GM18517 (cell line): ENCODE measurements at regions not wholly inside any gene's neighbourhood (a gene's known extent, or its start where the extent isn't known, plus 50 kb on each side); places are given as distances from the start of the nearest gene placed in this dataset.

Experiments used
- ATAC-seq: cut with Tn5 transposase; IDR thresholded peaks from one replicate; pipeline ENCODE4 v1.9.1; 2021; ENCODE audit warnings: mild to moderate bottlenecking, moderate library complexity; ENCODE audit not compliant: unreplicated experiment

DNA sequence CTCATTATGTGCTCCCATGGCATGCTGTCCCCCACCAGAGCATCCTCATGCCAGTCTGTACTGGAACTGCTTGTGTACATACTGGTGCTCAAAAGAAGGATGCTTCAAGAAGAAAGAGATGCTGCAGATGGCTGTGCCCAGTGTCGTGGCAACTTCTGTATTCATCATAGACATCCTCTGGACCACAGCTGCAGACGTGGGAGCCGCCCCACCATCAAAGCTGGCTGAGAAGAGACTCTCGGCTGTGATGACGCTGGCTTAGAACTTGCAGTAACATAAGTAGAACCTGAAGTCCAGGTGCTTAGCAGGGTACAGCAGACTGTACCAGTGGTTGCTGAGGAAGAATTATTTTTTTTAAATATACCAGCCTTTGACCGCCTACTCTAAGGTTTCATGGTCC is 112.6 kb upstream of the ARHGAP5 start:
- no peak for ATAC-seq

DNA sequence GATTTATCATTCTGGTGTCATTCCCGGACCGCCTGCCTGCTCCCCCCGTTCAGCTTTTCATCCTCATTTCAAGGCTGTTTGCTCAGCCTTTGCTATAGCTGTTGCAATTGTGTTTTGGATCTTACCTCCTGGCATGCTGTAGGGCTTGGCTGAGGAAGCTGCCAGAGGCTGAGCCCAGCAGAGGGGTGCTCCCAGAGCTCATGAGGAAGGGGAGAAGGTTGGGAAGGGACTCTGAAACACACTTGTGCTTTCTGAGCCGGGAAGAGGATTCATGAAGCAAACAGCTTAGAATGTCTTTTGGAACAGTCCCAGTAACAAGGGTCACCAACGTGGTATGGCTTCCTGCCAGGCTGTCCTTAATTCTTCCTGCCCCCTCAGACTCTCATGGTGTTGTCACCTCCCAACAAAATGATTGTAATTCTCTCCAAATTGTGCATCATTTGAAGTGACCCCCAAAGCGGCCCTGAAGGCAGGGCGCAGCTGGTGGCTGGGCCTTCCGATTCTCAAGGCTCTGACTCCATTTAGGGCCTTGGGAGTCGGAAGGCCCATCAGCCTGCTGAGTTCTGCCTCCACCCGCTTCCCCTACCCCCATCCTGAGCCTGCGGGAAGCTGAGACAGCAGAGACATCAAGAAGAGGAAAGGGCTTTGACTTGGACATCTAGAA is 111.9 kb upstream of the ARHGAP5 start:
- no peak for ATAC-seq

DNA sequence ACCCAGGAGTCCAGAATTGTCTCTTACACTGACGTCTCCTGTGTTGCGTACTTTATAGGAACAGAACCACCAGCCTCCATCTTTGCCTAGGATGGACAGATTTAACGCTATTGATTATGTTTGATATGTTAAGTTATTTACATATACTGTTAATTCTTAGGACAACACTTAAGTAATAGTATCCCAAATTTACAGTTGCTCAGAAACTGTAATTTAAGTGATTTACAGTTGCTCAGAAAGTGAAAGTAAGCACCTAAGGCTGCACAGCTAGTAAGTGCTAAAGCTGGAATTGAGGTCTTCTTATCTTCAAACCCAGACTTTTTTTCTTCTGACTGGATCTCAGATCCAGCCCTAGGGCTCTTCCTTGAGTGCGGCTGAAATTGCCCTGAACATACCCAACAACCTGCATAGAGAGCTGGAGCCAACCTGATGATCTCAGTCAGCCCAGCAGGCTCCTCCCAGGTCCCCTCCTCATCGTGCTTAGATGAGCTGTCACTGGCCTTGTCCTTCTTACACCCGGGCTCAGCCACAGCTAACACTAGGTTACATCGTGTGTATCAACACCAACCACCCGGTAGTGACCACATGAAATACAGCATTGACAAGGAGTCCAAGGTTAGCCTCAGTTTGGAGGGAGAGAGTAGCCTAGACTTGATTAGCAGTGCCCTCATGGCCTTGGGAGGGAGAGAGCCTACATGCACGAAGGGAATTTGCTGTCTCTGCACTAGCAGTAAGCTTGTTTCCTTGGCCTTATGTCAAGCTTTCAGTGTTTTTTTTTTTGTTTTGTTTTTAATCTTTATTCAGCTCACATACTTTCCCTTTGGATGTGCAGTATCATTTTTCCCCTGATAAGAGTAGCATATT is 111.1 kb upstream of the ARHGAP5 start:
- no peak for ATAC-seq

DNA sequence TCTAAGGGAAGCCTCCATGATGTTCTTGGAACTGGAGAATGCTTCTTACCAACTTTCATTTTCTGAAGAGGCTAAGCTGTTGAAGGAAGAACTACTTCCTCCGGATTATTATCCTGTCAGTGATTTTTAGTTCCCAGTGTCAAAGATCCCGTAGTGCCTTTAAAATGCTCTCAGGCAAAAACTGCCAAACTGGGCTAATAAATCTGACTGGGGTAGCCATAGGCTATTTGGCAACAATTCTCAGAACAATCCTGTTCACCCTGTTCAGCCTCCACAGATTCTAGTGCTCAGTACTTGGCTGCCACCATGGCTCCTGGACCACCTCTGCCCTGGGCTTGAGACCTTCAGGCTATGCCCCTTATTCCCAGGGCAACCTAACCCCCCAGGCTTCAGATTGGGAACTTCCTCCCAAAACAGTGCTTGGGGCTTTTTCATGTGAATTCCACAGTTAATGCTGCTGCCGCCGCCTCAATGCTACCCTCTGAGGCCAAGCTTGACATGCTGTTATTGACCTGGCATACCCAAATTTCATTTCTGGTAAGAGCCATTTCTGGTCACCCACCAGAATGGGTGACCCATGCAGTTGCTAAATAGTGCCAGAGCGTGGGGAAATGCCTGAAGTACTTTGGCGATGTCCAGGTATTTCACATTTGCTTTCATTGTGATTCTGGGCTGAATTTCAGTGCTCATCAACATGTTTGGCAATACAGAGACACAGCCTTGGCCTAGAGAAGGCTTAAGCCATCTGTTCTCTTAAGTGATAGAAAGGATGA is 110.0 kb upstream of the ARHGAP5 start:
- ATAC-seq, result no peak

DNA sequence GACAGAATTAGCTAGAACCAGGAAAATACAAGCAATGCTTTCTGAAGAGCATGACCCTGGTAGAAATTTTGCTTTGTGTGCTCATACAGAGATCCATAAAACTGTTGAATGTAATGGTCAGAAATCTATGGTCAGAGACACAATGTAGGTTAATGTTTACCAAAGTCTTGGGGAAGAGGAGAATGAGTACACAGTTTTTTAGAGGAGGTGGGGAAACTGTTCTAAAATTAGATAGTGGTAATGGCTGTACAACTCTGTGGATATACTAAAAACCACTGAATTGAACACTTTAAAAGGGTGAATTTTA is 109.5 kb upstream of the ARHGAP5 start:
- no peak for ATAC-seq

DNA sequence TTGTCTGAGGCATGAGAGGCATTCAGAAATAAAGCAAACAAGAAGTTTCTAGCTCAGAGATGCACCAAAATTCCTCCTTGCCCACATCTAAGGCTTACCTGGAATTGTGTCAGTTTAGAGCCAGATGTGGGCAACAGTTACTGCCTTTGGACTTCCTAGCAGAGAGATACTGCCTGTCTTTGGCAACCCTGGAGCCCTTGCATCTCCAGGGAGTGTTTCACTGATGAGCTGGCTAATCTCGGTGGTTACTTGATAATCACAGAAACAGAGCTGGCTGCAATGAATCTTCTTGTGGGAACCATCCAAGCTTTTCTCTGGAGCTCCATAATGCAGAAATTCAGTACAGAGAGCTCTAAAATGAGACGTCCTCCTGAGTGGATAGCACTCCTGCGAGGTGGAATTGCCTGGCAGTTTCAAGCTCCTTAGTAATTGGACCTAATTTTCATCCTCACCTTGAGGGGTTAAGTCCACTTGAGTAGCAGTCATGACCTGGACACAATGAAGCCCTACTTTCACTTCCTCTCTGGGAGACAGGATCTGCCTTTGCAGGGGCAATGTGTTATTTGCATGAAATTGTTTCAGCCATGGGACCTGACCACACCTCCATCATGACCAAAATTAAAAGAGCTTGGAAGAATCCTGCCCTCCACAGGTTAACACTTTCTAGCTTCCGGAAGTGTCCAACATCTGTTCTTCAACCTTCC is 108.8 kb upstream of the ARHGAP5 start:
- no peak for ATAC-seq

DNA sequence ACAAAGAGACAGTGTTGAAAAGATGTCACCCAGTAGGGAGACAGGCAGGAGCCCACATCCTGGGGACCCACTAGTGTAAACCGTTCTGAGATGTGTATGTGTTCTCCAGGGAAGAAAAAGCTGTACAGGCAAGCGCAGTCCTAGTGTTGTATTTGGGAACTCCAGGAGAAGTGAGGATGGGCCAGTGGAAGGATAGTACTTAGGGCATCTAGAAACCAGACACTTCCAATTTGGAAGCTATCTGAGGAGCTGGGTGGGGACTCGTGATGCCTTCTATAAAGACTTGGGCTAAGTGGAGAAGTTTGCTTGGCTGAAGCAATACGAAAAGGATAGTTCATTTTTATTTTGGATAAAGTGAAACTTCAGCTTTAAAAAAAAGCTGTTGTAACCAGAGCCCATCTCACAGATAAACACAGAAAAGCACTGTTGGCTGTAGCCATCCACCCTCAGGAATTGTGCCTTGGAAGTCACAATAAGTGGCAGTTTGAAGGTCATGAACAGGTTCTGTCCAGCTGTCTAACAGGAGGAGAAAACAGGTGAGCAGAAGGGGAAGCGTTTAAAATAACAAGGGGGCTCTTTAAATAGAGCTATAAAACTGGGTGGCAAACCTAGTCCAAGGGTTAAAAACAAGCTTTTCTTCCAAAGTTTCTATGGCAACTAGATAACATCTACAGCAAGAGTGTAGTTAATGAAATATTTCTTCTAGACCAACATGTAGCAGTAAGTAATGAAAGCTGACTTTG is 108.0 kb upstream of the ARHGAP5 start:
- ATAC-seq, result no peak

DNA sequence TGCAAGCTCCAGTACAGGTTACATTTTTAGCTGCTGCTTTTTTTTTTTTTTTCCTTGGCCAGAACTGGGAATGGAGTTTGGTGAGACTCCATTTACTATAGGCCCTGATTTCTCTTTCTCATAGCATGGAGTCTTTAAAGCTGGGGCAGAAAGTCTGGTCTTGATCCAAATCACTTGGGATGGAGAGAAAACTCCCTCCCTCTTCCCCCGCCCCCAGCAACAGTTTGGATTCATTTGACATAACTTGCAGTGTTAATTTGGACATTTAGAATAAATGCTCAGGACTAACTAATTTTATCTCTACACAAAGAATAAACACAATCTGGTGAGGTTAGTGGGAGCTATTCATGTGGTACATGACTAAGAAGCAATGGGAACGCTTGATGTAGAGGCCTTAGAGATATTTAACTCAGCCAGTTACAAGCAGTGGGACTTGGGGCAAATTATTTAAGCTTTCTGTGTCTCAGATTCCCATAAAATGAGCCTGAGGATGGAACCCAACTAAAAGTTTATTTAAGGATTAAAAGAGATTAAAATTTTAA is 107.3 kb upstream of the ARHGAP5 start:
- ATAC-seq, result no peak

DNA sequence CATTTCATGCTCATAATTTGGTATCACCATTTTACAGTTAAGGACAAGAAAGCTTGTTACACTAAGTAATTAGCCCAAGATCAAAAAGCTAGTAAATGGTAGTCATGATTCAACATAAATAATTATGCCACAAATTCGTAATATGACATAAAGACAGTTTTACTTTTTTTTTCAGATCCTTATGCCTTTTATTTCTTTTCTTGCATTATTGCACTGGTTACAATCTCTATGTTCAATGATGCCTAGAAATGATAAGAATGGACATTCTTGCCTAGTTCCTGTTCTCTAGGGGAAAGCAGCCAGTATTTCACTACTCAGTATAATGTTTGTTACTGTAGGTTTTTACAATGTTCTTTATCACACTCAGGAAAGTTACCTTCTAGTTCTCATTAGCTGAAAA is 106.4 kb upstream of the ARHGAP5 start:
- ATAC-seq, result no peak

DNA sequence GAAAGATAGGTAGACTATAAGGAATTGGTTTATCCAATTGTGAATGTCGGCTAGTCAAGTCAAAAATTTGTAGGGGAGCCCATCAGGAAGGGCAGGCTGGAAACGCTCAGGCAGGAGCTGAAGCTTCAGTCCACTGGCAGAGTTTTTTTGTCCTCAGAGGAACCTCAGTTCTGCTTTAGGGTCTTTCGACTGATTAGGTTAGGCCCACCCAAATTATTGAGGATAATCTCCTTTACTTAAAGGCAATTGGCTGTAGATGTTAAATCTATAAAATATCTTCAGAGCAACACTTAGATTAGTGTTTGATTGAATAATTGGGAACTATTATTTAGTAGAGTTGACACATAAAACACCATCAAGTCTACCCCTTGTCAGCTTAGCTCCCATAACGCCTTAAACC is 105.5 kb upstream of the ARHGAP5 start:
- ATAC-seq, result no peak

DNA sequence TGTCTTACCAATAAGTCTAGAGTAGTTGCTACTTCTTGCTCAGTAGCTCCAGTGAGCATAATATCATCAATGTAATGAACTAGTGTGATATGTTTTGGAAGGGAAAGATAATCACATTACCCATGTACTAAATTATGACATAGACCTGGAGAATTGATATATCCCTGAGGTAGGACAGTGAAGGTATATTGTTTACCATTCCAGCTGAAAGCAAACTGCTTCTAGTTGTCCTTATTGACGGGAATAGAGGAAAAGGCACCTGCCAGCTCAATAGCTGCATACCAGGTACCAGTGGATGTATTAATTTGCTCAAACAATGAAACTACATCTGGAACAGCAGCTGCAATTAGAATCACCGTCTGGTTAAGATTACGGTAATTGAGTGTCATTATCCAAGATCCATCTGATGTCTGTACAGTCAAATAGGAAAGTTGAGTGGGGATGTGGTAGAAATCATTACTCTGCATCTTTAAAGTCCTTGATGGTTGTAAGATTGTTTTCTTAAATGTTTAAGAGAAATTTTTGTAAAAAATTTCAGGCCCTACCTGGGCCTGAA is 100.0 kb upstream of the ARHGAP5 start:
- ATAC-seq, result no peak

DNA sequence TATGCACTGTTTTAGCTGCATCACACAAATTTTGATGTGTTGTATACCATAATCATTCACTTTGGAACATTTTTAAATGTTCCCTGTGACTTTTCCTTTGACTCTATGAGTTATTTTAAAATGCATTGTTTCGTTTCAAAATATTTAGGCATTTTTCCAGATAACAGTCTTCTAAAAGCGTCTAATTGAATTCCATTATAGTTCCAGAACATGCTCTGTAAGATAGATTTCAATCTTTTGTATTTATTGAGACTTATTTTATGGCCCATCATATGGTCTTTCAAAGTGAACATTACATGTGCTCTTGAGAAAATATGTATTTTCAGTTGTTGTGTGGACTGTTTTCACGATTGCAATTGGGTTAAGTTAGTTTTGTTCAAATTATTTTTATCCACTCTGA is 98.7 kb upstream of the ARHGAP5 start:
- ATAC-seq, result no peak

DNA sequence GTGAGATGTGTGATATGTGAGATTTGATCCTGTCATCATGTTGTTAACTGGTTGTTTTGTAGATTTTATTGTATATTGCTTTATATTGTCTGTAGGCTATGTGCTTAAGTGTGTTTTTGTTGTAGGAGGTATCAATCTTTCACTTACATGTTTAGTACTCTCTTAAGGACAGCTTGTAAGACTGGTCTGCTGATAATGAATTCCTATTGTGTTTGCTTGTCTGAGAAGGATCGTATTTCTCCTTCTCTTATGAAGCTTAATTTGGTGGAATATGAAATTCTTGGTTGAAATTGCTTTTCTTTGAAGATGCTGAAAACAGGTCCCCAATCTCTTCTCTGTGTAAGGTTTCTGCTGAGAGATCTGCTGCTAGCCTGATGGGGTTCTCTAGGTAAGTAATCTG is 94.5 kb upstream of the ARHGAP5 start:
- no peak for ATAC-seq

DNA sequence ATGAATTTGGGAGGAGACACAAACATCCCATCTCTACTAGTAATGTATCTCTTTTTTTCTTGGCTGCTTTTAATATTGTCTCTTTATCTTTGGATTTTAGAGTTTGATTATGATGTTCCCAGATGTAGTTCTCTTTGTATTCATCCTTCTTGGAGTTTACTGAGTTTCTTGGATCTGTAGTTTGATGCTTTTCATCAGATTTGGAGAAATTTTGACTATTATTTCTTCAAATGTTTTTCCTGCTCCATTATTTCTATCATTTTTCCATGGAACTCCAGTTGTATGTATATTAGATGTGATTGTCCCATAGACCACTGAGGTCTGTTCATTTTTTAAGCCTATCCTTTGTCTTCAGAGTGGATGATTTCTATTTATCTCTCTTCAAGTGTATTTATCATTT is 90.7 kb upstream of the ARHGAP5 start:
- ATAC-seq, result no peak

DNA sequence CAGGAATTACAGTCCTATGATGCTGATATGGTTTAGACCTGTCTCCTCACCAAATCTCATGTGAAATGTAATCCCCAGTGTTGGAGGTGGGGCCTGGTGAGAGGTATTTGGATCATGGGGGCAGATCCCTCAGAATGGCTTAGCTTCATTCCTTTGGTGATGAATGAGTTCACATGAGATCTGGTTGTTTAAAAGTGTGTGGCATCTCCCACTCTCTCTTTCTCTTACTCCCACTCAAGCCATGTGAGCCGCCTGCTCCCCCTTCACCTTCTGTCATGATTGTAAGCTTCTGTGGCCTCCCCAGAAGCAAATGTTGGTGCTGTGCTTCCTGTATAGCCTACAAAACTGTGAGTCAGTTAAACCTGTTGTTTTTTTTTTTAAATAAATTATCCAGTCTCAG is 89.4 kb upstream of the ARHGAP5 start:
- ATAC-seq, result no peak

DNA sequence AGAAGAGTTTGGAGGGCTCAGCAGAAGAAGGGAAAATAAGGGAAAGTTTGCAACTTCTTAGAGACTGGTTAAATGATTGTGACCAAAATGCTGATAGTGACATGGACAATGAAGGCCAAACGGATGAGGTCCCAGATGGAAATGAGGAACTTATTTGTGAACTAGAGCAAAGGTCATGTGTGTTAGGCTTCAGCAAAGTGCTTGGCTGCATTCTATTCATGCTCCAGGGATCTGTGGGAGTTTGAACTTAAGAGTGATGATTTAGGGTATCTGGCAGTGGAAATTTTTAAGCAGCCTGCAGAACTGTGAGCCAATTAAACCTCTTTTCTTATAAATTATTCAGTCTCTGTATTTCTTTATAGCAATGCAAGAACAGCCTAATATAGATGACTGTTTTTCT is 88.9 kb upstream of the ARHGAP5 start:
- no peak for ATAC-seq

DNA sequence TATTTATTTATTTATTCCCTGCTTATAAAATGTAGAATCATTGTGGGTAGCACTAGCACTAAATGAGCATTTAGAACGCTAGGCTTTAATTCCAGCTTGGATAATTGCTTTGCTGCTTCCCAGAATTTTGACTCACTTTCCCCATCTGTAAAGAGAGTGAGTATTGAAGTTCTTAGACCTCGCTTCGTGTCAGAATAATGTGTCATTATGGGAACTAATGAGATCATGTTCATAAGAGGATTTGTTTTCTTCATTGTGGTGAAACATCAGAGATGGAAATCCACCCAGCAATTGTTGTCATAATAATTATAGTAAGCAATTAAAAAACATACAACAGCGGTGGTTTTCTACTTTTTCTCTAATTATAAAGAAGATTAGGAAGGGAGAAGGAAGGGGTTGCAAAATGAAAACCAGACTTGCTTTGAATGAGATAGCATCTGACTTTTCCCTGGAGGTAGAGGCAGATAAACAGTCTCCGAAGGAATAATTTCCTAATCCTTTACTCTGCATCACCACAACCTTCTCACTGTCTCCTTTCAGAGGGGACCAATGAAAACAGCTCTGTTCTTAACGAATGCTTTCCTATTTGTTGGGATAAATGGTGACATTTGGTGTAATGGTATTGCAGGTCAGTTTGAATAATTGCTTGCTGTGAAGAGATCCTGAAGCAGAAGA is 86.8 kb upstream of the ARHGAP5 start:
- ATAC-seq, result no peak

DNA sequence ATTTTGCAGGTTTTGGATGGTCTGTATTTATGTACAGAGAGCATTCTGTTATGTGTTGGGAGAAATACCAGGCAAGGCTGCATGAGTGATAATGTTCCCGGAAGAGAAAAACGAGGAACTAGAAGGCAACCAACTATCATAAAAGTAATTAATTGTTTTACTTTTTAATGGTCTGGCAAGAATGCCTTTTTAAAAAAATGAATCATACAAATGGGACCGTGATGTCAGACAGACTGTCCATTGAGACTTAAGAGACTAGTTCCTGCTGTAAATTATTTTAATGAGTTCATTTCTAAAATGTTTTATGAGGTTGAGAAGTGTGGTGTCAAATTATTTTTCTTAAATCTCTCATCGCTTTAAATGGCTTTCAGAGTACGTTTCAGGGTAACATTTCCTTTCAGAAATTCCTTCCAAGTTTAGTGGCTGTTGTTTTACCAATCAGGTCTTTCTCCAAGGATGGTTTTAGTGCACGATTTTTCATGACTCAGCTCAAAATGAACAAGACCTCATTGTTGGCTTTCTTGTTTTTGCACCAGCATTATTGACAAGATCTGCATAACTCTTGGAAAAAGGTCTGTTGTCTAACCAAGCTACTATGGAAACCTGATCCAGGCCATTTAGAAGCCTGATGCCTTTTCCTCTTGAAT is 86.1 kb upstream of the ARHGAP5 start:
- no peak for ATAC-seq

DNA sequence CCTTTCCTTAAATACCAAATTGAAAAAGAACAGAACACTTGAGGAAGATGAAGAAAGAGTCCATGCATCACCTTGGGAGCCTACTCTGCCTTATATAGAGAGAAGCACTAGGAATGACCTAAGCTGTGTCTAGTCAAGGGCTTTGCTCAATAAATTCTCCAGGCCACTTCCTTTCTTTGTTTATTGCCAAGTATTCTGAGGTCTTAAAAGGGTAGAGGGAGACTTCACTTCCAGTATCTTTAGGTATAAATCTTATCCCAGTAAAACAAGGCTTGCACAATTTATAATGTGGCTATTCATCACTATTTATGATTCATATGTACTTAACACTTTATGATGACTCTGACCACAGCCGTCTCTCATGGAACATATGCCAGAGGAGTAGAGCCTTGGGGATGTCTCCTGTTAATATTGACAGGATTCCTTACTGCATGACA is 85.1 kb upstream of the ARHGAP5 start:
- ATAC-seq, result no peak
